SK-N-SH (cell line): ENCODE measurements at regions not wholly inside any gene's neighbourhood (a gene's known extent, or its start where the extent isn't known, plus 50 kb on each side); places are given as distances from the start of the nearest gene placed in this dataset.

Source experiments
- CTCF ChIA-PET: fragments of 300-600, 350-600 bp; formaldehyde crosslinking; extraction: SDS; loops from one replicate; lab custom pipeline; 2021; lab: Yijun Ruan, JAX
- POLR2A ChIA-PET: fragments of 350-600 bp; sonication (Branson Sonifier 250); formaldehyde crosslinking; extraction: SDS; loops from one replicate; lab custom pipeline; 2020; ENCODE audit warnings: antibody characterized with exemption, inconsistent platforms; lab: Yijun Ruan, JAX
- DNase-seq: peaks from one replicate; pipeline ENCODE4 v3.0.0; 2012
- H2AFZ ChIP-seq: fragments of 200-600 bp; sonication (generic); 2 replicates; pipeline ENCODE4 v1.8.1; 2016; ENCODE audit warnings: antibody characterized with exemption, mild to moderate bottlenecking, low read depth
- H3F3A ChIP-seq: fragments of 200-600 bp; sonication (generic); replicated peaks from 2 replicates; pipeline ENCODE3; 2016; ENCODE audit warnings: antibody characterized with exemption, mild to moderate bottlenecking; ENCODE audit not compliant: insufficient read depth
- H3K27ac ChIP-seq, 2 experiments: fragments of 200-500 bp in 1 of 2; fragments of 200-600 bp in 1 of 2; sonication (Bioruptor generic) in 1 of 2; sonication (generic), shearing (Covaris generic) in 1 of 2; 2 replicates each; pipeline versions ENCODE4 v1.5.1 to v1.6.1; 2014 to 2016; ENCODE audit warnings: low read depth in 2 of 2, inconsistent platforms in 1 of 2, low read length in 1 of 2, mild to moderate bottlenecking in 1 of 2, mixed read lengths in 1 of 2
- H3K27me3 ChIP-seq: fragments of 200-600 bp; sonication (generic), shearing (Covaris generic); 2 replicates; pipeline ENCODE4 v1.6.1; 2016; ENCODE audit warnings: mixed run types; ENCODE audit not compliant: insufficient read depth
- H3K36me3 ChIP-seq, 2 experiments: fragments of 200-500 bp in 1 of 2; fragments of 200-600 bp in 1 of 2; sonication (Bioruptor generic) in 1 of 2; sonication (generic) in 1 of 2; replicated peaks in 1 of 2; 2 replicates each; pipeline versions ENCODE3 to v1.5.1; 2014 to 2016; ENCODE audit warnings: low read length in 1 of 2, mild to moderate bottlenecking in 1 of 2; ENCODE audit not compliant: insufficient read depth in 2 of 2, control insufficient read depth in 1 of 2
- H3K4me1 ChIP-seq, 2 experiments: fragments of 200-500 bp in 1 of 2; fragments of 200-600 bp in 1 of 2; sonication (Bioruptor generic) in 1 of 2; sonication (generic), shearing (Covaris generic) in 1 of 2; 2 replicates each; pipeline versions ENCODE4 v1.5.1 to v1.6.1; 2014 to 2016; ENCODE audit warnings: low read depth in 1 of 2, low read length in 1 of 2, mixed run types in 1 of 2; ENCODE audit not compliant: insufficient read depth in 2 of 2, control insufficient read depth in 1 of 2
- H3K4me2 ChIP-seq: fragments of 200-600 bp; sonication (generic), shearing (Covaris generic); 2 replicates; pipeline ENCODE4 v1.6.1; 2017; ENCODE audit warnings: mixed run types
- H3K4me3 ChIP-seq, 2 experiments: fragments of 200-500 bp in 1 of 2; fragments of 200-600 bp in 1 of 2; sonication (Bioruptor generic) in 1 of 2; sonication (generic), shearing (Covaris generic) in 1 of 2; 2 replicates each; pipeline versions ENCODE4 v1.5.1 to v1.8.1; 2014 to 2016; ENCODE audit warnings: low read depth in 2 of 2, inconsistent platforms in 1 of 2, low read length in 1 of 2, mild to moderate bottlenecking in 1 of 2, mixed read lengths in 1 of 2, moderate library complexity in 1 of 2
- H3K79me2 ChIP-seq: fragments of 200-600 bp; sonication (generic); 2 replicates; pipeline ENCODE4 v1.8.1; 2017; ENCODE audit warnings: mild to moderate bottlenecking; ENCODE audit not compliant: insufficient read depth
- H3K9ac ChIP-seq: fragments of 200-600 bp; sonication (generic); 2 replicates; pipeline ENCODE4 v1.6.1; 2017; ENCODE audit warnings: mixed run types
- H3K9me2 ChIP-seq: fragments of 200-600 bp; sonication (generic); 2 replicates; pipeline ENCODE4 v1.6.1; 2017; ENCODE audit warnings: mixed run types
- H3K9me3 ChIP-seq: fragments of 200-600 bp; sonication (generic); 2 replicates; pipeline ENCODE4 v1.6.1; 2017; ENCODE audit warnings: mixed run types, mild to moderate bottlenecking, moderate library complexity
- H4K20me1 ChIP-seq: fragments of 200-600 bp; sonication (generic); 2 replicates; pipeline ENCODE4 v1.6.1; 2017; ENCODE audit warnings: mild to moderate bottlenecking, mixed run types; ENCODE audit not compliant: insufficient read depth
- ELF1 ChIP-seq: IDR thresholded peaks from 2 replicates; pipeline ENCODE4 v1.4.0; 2012
- EZH2phosphoT487 ChIP-seq: fragments of 200-600 bp; sonication (generic); IDR thresholded peaks from 2 replicates; pipeline ENCODE4 v1.6.1; 2017; ENCODE audit warnings: low read depth, mixed run types, mild to moderate bottlenecking, antibody characterized with exemption, moderate library complexity, borderline replicate concordance
- FOSL2 ChIP-seq: IDR thresholded peaks from 2 replicates; pipeline ENCODE4 v1.4.0; 2012; ENCODE audit warnings: low read depth, mild to moderate bottlenecking, moderate library complexity, borderline replicate concordance
- FOXJ3 ChIP-seq: sonication (generic); formaldehyde crosslinking; IDR thresholded peaks from 2 replicates; pipeline ENCODE4 v1.5.1; 2020; ENCODE audit warnings: mild to moderate bottlenecking, missing genetic modification reagents
- FOXM1 ChIP-seq: IDR thresholded peaks from 2 replicates; pipeline ENCODE4 v1.4.0; 2012; ENCODE audit warnings: low read depth, mild to moderate bottlenecking
- GABPA ChIP-seq: IDR thresholded peaks from 2 replicates; pipeline ENCODE4 v1.4.0; 2012; ENCODE audit warnings: low read depth, mild to moderate bottlenecking
- GATA2 ChIP-seq: sonication (generic); formaldehyde crosslinking; IDR thresholded peaks from 2 replicates; pipeline ENCODE4 v1.5.0; 2020; ENCODE audit warnings: mild to moderate bottlenecking, missing genetic modification reagents
- JUND ChIP-seq: IDR thresholded peaks from 2 replicates; pipeline ENCODE4 v1.4.0; 2012
- MAX ChIP-seq: IDR thresholded peaks from 2 replicates; pipeline ENCODE4 v1.4.0; 2012; ENCODE audit warnings: low read depth
- MEF2A ChIP-seq: IDR thresholded peaks from 2 replicates; pipeline ENCODE4 v1.4.0; 2012; ENCODE audit warnings: low read depth, borderline replicate concordance
- NFIC ChIP-seq: IDR thresholded peaks from 2 replicates; pipeline ENCODE4 v1.4.0; 2012; ENCODE audit warnings: borderline replicate concordance
- NRF1 ChIP-seq: IDR thresholded peaks from 2 replicates; pipeline ENCODE4 v1.6.1; 2012; ENCODE audit warnings: low read depth, mild to moderate bottlenecking, low read length
- POLR2AphosphoS5 ChIP-seq: IDR thresholded peaks from 2 replicates; pipeline ENCODE4 v1.6.1; 2012; ENCODE audit warnings: low read depth, low read length
- REST ChIP-seq: IDR thresholded peaks from 2 replicates; pipeline ENCODE4 v1.6.1; 2012; ENCODE audit warnings: mild to moderate bottlenecking, low read depth, low read length, moderate library complexity
- SIN3A ChIP-seq: IDR thresholded peaks from 2 replicates; pipeline ENCODE4 v1.6.1; 2012; ENCODE audit warnings: low read depth, mild to moderate bottlenecking, low read length, moderate library complexity, borderline replicate concordance
- SMC3 ChIP-seq: IDR thresholded peaks from 2 replicates; pipeline ENCODE4 v1.6.1; 2012; ENCODE audit warnings: low read depth, low read length, improper control_type of control experiment
- USF2 ChIP-seq: fragments of 150-350 bp; IDR thresholded peaks from 2 replicates; pipeline ENCODE4 v1.6.1; 2017; ENCODE audit warnings: antibody characterized with exemption, low read length, low read depth, borderline replicate concordance
- WGBS: methylation state at CpG from one replicate; pipeline ENCODE4 v1.1.6; 2017; ENCODE audit warnings: low lambda C conversion rate; 5-methylcytosine and 5-hydroxymethylcytosine counted together
- TF ChIP-seq, protein P1 (sequence below): IDR thresholded peaks from 2 replicates; pipeline ENCODE4 v1.4.0; 2012; ENCODE audit warnings: low read depth, borderline replicate concordance
- TF ChIP-seq, protein P2 (sequence below): IDR thresholded peaks from 2 replicates; pipeline ENCODE4; 2012

DNA sequence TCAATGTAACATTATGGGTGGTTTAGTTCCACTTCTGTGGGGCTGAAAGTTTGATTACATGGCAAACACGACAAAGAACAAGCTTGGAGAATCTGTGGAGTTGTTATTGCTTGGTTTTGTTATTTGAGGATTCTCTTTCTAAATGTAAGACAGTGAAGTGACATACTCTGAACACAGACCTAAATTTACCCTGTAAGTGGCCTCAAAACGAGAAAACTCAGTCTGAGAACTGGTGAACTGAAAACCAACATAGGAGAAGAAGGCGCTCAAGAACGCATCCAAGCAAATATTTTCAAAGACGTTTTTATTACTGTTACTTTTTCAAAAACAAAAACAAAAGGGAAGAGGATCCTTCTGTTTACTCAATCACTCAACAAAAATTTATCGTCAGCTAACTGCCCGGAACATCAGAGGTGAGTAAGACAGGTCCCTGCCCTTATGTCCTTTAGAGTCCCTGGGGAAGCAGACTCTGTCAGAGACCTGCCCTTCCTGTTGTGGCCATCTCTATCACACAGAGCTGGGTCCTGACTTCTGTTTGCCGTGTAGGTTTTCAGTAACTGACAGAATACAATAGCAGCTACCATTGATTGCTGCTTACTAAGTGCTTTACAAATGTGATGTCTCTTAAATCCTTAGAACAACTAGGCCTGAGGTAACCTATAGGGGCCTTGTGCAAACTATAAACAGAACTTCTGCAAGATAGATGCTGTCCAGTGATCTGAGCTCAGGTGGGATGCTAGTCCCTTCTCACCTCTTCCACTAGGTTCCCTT is 79.3 kb upstream of the C12orf71 start:
- Histone ChIP-seq H3K4me2 (no peak overlapping the region), H3K79me2 (no peaks in the 10 kb centered on the region), H3K27ac (no peak overlapping the region), H2AFZ (no peak overlapping the region), H4K20me1 (no peaks in the 10 kb centered on the region), H3F3A (no peaks in the 10 kb centered on the region), H3K4me3 (no peak overlapping the region), H3K4me1 (0 out of 4 replicates have a peak, but pooled peaks cover 0 to 8% of the 10 kb centered on the region in 2 experiments), H3K9me3 (no peaks in the 10 kb centered on the region), H3K36me3 (no peaks in the 10 kb centered on the region), H3K9ac (no peak overlapping the region), H3K27me3 (no peaks in the 10 kb centered on the region), H3K9me2 (no peaks in the 10 kb centered on the region)
- no peak for TF ChIP-seq FOXM1
- TF ChIP-seq FOXJ3, result no peak
- no peak for TF ChIP-seq SIN3A
- TF ChIP-seq NRF1, result no peak
- no peak for TF ChIP-seq FOSL2
- no peak for TF ChIP-seq POLR2AphosphoS5
- TF ChIP-seq JUND, result no peak
- TF ChIP-seq, protein P1, sequence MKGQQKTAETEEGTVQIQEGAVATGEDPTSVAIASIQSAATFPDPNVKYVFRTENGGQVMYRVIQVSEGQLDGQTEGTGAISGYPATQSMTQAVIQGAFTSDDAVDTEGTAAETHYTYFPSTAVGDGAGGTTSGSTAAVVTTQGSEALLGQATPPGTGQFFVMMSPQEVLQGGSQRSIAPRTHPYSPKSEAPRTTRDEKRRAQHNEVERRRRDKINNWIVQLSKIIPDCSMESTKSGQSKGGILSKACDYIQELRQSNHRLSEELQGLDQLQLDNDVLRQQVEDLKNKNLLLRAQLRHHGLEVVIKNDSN, result no peak
- TF ChIP-seq MAX, result no peak
- no peak for TF ChIP-seq MEF2A
- TF ChIP-seq EZH2phosphoT487, result no peak
- no peak for TF ChIP-seq GABPA
- TF ChIP-seq ELF1, result no peak
- TF ChIP-seq GATA2, result no peak
- TF ChIP-seq NFIC, result no peak
- no peak for TF ChIP-seq SMC3
- no peak for TF ChIP-seq USF2
- TF ChIP-seq, protein P2, sequence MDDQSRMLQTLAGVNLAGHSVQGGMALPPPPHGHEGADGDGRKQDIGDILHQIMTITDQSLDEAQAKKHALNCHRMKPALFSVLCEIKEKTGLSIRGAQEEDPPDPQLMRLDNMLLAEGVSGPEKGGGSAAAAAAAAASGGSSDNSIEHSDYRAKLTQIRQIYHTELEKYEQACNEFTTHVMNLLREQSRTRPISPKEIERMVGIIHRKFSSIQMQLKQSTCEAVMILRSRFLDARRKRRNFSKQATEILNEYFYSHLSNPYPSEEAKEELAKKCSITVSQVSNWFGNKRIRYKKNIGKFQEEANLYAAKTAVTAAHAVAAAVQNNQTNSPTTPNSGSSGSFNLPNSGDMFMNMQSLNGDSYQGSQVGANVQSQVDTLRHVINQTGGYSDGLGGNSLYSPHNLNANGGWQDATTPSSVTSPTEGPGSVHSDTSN, result no peak
- TF ChIP-seq REST, result no peak
- 71% methylated on average over 8 of the region's 8 CpGs for WGBS
- POLR2A ChIA-PET, result no interaction called here
- DNase-seq, result no peak
- CTCF ChIA-PET, result no interaction called here
